Ovary (tissue), 7 donors: ENCODE measurements at regions not wholly inside any gene's neighbourhood (a gene's known extent, or its start where the extent isn't known, plus 50 kb on each side); places are given as distances from the start of the nearest gene placed in this dataset.

ENCODE experiments used
- DNase-seq, 5 donors: peaks; one replicate each; pipeline ENCODE4 v3.0.0-alpha.2; 2019 to 2020
- H3K27ac ChIP-seq, 2 donors: fragments of 200-600 bp; one replicate each; pipeline versions ENCODE4 v1.5.1 to v1.8.0; 2019 to 2022
- H3K27me3 ChIP-seq: fragments of 200-600 bp; one replicate; pipeline ENCODE4 v1.8.0; 2022
- H3K36me3 ChIP-seq: fragments of 200-600 bp; sonication (generic); one replicate; pipeline ENCODE4 v1.5.1; 2019
- H3K4me1 ChIP-seq: one replicate; pipeline ENCODE4 v1.8.1; 2013; ENCODE audit warnings: mild to moderate bottlenecking, moderate library complexity; ENCODE audit not compliant: insufficient read depth
- H3K4me3 ChIP-seq: fragments of 200-600 bp; sonication (generic); one replicate; pipeline ENCODE4 v1.5.1; 2017
- H3K9me3 ChIP-seq, 2 donors: fragments of 200-600 bp in 1 of 2; sonication (generic) in 1 of 2; one replicate each; pipeline versions ENCODE4 v1.5.1 to v1.8.1; 2013 to 2019; ENCODE audit warnings: mild to moderate bottlenecking in 1 of 2, moderate library complexity in 1 of 2
- EP300 ChIP-seq: sonication (generic); formaldehyde crosslinking; IDR thresholded peaks from one replicate; pipeline ENCODE4 v1.6.1; 2017; ENCODE audit warnings: antibody characterized with exemption
- POLR2A ChIP-seq: fragments of 450-650 bp; IDR thresholded peaks from one replicate; pipeline ENCODE4 v1.6.1; 2017; ENCODE audit warnings: antibody characterized with exemption, mild to moderate bottlenecking, moderate library complexity
- WGBS, 3 donors: extraction: QIAGEN DNeasy Blood & Tissue Kit in 1 of 3; methylation state at CpG; one replicate each; pipeline versions ENCODE4 v1.1.5 to v1.1.7; 2013 to 2017; 5-methylcytosine and 5-hydroxymethylcytosine counted together
- intact Hi-C, 4 donors: fragments of 100-400 bp; cut with DNase I; formaldehyde crosslinking; loops; one replicate each; pipeline versions ENCODE4 v1.11.0 to v1.15.1; 2022 to 2023
- TF ChIP-seq, protein P1 (sequence below), 3 donors: fragments of 450-650 bp in 2 of 3; fragments of 200-600 bp in 1 of 3; IDR thresholded peaks; one replicate each; pipeline versions ENCODE4 v1.5.1 to v1.8.0; 2016 to 2022; ENCODE audit warnings: antibody characterized with exemption in 3 of 3, mild to moderate bottlenecking in 1 of 3
- donor health status: DM: no; HTN: no; CAD: no; lungs with moderate emphysema.
- donor health status: DM: no; HTN: no; CAD: no.
- donor health status: Bipolar disorder and iron deficiency.
- donor health status: DM: no; HTN: no; CAD: no.
- donor health status: DM: yes; HTN: yes; CAD: no.

GRCh38 chr10:62732841-62733653 is 71.5 kb upstream of the ADO start:
- WGBS, 3 donors: 76 to 83% (median 78%) methylated on average over 7 of the region's 7 CpGs
- intact Hi-C loops: no loop called here
- no peak for DNase-seq
- H3K4me3 ChIP-seq: no peak overlapping the region
- H3K27me3 ChIP-seq: no peaks in the 10 kb centered on the region
- H3K27ac ChIP-seq: no peak overlapping the region
- H3K36me3 ChIP-seq: no peaks in the 10 kb centered on the region
- H3K9me3 ChIP-seq: no peaks in the 10 kb centered on the region
- H3K4me1 ChIP-seq: no peaks in the 10 kb centered on the region
- TF ChIP-seq POLR2A: no peak
- TF ChIP-seq, protein P1, sequence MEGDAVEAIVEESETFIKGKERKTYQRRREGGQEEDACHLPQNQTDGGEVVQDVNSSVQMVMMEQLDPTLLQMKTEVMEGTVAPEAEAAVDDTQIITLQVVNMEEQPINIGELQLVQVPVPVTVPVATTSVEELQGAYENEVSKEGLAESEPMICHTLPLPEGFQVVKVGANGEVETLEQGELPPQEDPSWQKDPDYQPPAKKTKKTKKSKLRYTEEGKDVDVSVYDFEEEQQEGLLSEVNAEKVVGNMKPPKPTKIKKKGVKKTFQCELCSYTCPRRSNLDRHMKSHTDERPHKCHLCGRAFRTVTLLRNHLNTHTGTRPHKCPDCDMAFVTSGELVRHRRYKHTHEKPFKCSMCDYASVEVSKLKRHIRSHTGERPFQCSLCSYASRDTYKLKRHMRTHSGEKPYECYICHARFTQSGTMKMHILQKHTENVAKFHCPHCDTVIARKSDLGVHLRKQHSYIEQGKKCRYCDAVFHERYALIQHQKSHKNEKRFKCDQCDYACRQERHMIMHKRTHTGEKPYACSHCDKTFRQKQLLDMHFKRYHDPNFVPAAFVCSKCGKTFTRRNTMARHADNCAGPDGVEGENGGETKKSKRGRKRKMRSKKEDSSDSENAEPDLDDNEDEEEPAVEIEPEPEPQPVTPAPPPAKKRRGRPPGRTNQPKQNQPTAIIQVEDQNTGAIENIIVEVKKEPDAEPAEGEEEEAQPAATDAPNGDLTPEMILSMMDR (IDR thresholded peaks at IDR 0.05): no peak

DNA sequence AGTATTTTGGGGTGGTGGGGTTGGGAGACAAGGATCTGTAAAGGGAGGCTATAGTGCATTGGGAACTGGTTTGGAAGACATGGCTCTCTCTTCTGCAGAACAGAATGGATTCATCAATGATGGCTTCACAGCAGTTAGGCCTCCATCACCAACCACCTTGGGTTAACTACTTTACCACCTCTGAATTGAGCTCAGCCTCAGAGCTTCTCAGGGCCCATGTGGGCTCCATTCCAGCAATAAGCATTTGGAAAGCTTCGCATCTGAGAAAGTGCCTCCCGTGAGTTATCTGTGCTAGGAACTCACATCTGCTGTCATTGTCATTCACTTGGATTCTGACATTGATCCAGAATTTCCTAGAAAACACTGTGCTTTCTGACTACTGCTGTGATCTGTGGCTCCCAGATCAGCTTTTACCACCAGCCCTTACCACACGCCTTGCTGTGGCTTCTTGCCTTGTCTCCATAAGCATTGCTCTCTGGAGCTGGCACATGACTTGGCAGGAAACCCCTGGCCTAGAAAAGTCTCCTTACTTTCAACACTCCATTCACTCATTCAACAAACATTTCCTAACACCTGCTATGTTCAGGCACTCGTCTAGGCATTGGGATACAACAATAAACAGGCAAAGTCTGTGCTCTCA is 70.7 kb upstream of the ADO start:
- TF ChIP-seq POLR2A: no peak
- TF ChIP-seq, protein P1 (IDR thresholded peaks at IDR 0.05): no peak
- TF ChIP-seq EP300: no peak
- intact Hi-C loops: no loop called here
- no peak overlapping the region for H3K4me3 ChIP-seq
- no peak for DNase-seq
- no peaks in the 10 kb centered on the region for H3K9me3 ChIP-seq
- H3K4me1 ChIP-seq: no peaks in the 10 kb centered on the region
- WGBS, 3 donors: 89 to 93% (median 89%) methylated on average over 4 of the region's 4 CpGs
- H3K27me3 ChIP-seq: no peaks in the 10 kb centered on the region
- H3K36me3 ChIP-seq: no peaks in the 10 kb centered on the region
- no peak overlapping the region for H3K27ac ChIP-seq

DNA sequence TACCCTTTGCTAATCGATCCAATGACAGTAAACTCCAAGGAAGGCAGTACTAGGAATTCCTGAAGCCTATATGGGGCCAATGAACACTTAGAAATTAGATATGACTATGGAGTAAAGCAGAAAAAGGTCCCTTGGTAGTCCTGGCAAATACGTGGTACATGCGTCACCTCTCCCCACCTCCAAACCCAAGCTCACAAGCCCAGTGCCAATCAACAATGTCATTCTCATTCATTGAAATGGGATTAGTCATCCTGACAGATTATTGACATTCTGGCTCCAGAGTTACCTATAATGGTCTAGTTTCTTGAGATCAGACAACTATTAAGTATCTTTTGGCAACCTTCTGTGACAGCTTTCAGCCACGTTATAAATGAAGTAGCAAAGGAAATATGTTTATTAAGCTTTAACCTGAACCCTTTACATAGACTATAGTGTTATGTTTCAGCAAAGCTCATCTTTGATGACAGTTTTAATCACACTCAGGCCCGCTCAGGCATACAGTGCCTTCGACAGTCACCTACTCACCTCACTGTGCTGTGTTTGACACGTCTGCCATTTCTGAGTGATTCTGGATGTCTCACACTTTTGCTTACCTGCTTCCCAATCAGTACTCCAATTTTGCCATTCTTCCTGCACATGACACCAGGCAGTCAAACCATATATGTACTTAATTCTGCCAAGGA is 69.6 kb upstream of the ADO start:
- DNase-seq: no peak
- Histone ChIP-seq H3K27me3 (no peaks in the 10 kb centered on the region), H3K4me3 (no peak overlapping the region), H3K27ac (no peak overlapping the region), H3K36me3 (no peaks in the 10 kb centered on the region), H3K9me3 (no peaks in the 10 kb centered on the region), H3K4me1 (no peaks in the 10 kb centered on the region)
- TF ChIP-seq EP300 (no peak), POLR2A (no peak)
- TF ChIP-seq, protein P1 (IDR thresholded peaks at IDR 0.05): no peak
- WGBS, 3 donors: 93 to 96% (median 93%) methylated on average over 7 of the region's 7 CpGs
- intact Hi-C loops: no loop called here

GRCh38 chr10:62735464-62736167 is 68.9 kb upstream of the ADO start:
- H3K4me3 ChIP-seq: no peak overlapping the region
- no peaks in the 10 kb centered on the region for H3K27me3 ChIP-seq
- no peaks in the 10 kb centered on the region for H3K4me1 ChIP-seq
- no peaks in the 10 kb centered on the region for H3K36me3 ChIP-seq
- intact Hi-C loops: no loop called here
- H3K9me3 ChIP-seq: no peaks in the 10 kb centered on the region
- 49 to 53% (median 50%) methylated on average over 2 of the region's 2 CpGs for WGBS, 3 donors
- DNase-seq: no peak
- H3K27ac ChIP-seq: no peak overlapping the region
- TF ChIP-seq POLR2A (no peak), EP300 (no peak)
- TF ChIP-seq, protein P1 (IDR thresholded peaks at IDR 0.05): no peak
